ENCODE measurements at regions not wholly inside any gene's neighbourhood (a gene's known extent, or its start where the extent isn't known, plus 50 kb on each side); places are given as distances from the start of the nearest gene placed in this dataset.

GRCh38 chr1:231108516-231109302, 53.1 kb upstream of the TRIM67 start:
- FAIRE-seq = no peak
- DNase-seq (ENCODE audit: insufficient read length, low spot score) = no peak

- FAIRE-seq = no peak
- no peak for DNase-seq (ENCODE audit: insufficient read length, low spot score)
Observed at GRCh38 chr1:231107600-231108326, 54.1 kb upstream of the TRIM67 start.

- no peak for DNase-seq (ENCODE audit: insufficient read length, low spot score)
- FAIRE-seq = no peak
Observed at GRCh38 chr1:231107151-231107550, 54.7 kb upstream of the TRIM67 start.

- FAIRE-seq (no peak), DNase-seq (ENCODE audit: insufficient read length, low spot score) (peak; percentile 65)
Observed at GRCh38 chr1:231106347-231106746, 55.5 kb upstream of the TRIM67 start.

GRCh38 chr1:231104917-231105316, 56.9 kb upstream of the TRIM67 start:
- FAIRE-seq = no peak
- no peak for DNase-seq (ENCODE audit: insufficient read length, low spot score)

GRCh38 chr1:231103961-231104360, 57.9 kb upstream of the TRIM67 start:
- FAIRE-seq = no peak
- no peak for DNase-seq (ENCODE audit: insufficient read length, low spot score)

GRCh38 chr1:231099996-231100767, 60.1 kb upstream of the FAM89A start:
- no peak for FAIRE-seq

GRCh38 chr1:231099311-231099710, 59.3 kb upstream of the FAM89A start:
- FAIRE-seq (no peak), DNase-seq (ENCODE audit: insufficient read length, low spot score) (no peak)

More at GRCh38 chr1:231099996-231100767, 60.1 kb upstream of the FAM89A start:
- no peak for DNase-seq (ENCODE audit: insufficient read length, low spot score)

- DNase-seq (ENCODE audit: insufficient read length, low spot score) (no peak), FAIRE-seq (no peak)
Observed at GRCh38 chr1:231095595-231095994, 55.5 kb upstream of the FAM89A start.

- no peak for FAIRE-seq
- DNase-seq (ENCODE audit: insufficient read length, low spot score) = no peak
Observed at GRCh38 chr1:231094421-231094820, 54.4 kb upstream of the FAM89A start.

- FAIRE-seq (no peak), DNase-seq (ENCODE audit: insufficient read length, low spot score) (no peak)
Observed at GRCh38 chr1:231093156-231093922, 53.3 kb upstream of the FAM89A start.

GRCh38 chr1:231092380-231092779, 52.3 kb upstream of the FAM89A start:
- DNase-seq (ENCODE audit: insufficient read length, low spot score) (no peak), FAIRE-seq (no peak)

GRCh38 chr1:231091831-231092301, 51.8 kb upstream of the FAM89A start:
- DNase-seq (ENCODE audit: insufficient read length, low spot score) (peak; percentile 26), FAIRE-seq (no peak)

- FAIRE-seq = no peak
- DNase-seq (ENCODE audit: insufficient read length, low spot score) = no peak
Observed at GRCh38 chr1:231091415-231091814, 51.4 kb upstream of the FAM89A start.

All from HTR-8/SVneo (cell line).